ENCODE measurements at regions not wholly inside any gene's neighbourhood (a gene's known extent, or its start where the extent isn't known, plus 50 kb on each side); places are given as distances from the start of the nearest gene placed in this dataset.

DNA sequence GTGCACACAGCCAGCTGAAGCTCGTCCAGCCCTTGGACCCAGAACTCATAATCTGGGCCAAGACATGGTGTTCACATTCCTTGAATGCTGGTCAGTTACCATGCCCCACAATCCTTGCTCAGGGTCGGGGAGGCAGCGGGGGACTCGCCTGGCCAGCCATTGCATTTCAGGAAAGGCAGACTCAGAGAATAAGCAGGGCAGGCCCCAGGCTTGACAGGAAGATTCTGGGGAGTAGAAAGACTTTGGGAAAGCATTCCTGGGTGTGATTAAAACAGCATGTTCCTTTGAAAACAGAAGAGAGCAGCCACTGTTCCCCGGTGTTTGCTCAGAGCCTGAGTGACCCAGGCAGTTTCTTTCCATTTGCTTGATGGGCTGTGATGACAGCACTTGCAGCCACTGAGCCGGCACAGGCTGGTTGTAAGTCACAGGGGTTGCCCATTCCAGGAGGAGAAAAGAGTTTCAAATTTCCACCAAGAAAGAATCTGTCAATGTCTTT lies 473.7 kb downstream of the TYW1 start:
- Histone ChIP-seq H3K27me3 (ENCODE audit: insufficient read depth, low read length) (no peaks in the 10 kb centered on the region), H3K9ac (ENCODE audit: low read length) (no peak overlapping the region), H2AFZ (ENCODE audit: low read depth, low read length) (no peak overlapping the region), H3K4me3 (ENCODE audit: insufficient read depth, low read depth, low read length) (no peak overlapping the region), H3K9me3 (ENCODE audit: insufficient read depth, low read depth, low read length) (peaks cover 5% of the 10 kb centered on the region), H3K4me2 (ENCODE audit: low read length) (no peak overlapping the region), H4K20me1 (ENCODE audit: insufficient read depth, low read length) (no peaks in the 10 kb centered on the region), H3K4me1 (ENCODE audit: insufficient read depth, low read length) (no peaks in the 10 kb centered on the region), H3K36me3 (ENCODE audit: insufficient read depth, low read length) (no peaks in the 10 kb centered on the region), H3K79me2 (ENCODE audit: insufficient read depth, low read length) (no peaks in the 10 kb centered on the region), H3K27ac (ENCODE audit: low read depth, low read length) (no peak overlapping the region)
- FAIRE-seq (no peak), DNase-seq (ENCODE audit: low read depth) (no peak)
- no peak overlapping the region for H3K27ac Mint-ChIP-seq (ENCODE audit: unreplicated experiment)
- H3K9me3 Mint-ChIP-seq (ENCODE audit: unreplicated experiment): peaks cover 4% of the 10 kb centered on the region
- no peaks in the 10 kb centered on the region for H3K36me3 Mint-ChIP-seq (ENCODE audit: low read depth, unreplicated experiment)
- no peaks in the 10 kb centered on the region for H3K4me1 Mint-ChIP-seq (ENCODE audit: low read depth, unreplicated experiment)
- TF ChIP-seq EZH2 (IDR thresholded peaks at IDR 0.05; ENCODE audit: insufficient read depth, low read length): no peak
- TF ChIP-seq, protein P1, sequence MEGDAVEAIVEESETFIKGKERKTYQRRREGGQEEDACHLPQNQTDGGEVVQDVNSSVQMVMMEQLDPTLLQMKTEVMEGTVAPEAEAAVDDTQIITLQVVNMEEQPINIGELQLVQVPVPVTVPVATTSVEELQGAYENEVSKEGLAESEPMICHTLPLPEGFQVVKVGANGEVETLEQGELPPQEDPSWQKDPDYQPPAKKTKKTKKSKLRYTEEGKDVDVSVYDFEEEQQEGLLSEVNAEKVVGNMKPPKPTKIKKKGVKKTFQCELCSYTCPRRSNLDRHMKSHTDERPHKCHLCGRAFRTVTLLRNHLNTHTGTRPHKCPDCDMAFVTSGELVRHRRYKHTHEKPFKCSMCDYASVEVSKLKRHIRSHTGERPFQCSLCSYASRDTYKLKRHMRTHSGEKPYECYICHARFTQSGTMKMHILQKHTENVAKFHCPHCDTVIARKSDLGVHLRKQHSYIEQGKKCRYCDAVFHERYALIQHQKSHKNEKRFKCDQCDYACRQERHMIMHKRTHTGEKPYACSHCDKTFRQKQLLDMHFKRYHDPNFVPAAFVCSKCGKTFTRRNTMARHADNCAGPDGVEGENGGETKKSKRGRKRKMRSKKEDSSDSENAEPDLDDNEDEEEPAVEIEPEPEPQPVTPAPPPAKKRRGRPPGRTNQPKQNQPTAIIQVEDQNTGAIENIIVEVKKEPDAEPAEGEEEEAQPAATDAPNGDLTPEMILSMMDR (IDR thresholded peaks at IDR 0.05; ENCODE audit: insufficient read depth, low read depth, low read length): no peak
- H3K27me3 Mint-ChIP-seq (ENCODE audit: low read depth, unreplicated experiment): no peaks in the 10 kb centered on the region
- no peak overlapping the region for H3K4me3 Mint-ChIP-seq (ENCODE audit: unreplicated experiment)

DNA sequence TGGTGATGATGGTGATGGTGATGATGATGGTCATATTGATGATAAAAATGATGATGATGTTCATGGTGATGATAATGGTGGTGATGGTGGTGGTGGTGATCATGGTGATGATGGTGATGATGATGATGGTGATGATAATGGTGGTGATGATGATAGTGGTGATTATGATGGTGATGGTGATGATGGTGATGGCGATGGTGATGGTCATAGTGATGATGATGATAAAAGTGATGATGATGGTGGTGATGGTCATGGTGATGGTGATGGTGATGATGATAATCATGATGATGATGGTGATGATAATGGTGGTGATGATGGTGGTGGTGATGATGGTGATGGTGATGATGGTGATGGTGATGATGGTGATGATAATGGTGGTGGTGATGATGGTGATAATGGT lies 478.7 kb downstream of the TYW1 start:
- H3K9me3 Mint-ChIP-seq (ENCODE audit: unreplicated experiment): peaks cover 7% of the 10 kb centered on the region
- Histone ChIP-seq H3K79me2 (ENCODE audit: insufficient read depth, low read length) (no peaks in the 10 kb centered on the region), H3K4me1 (ENCODE audit: insufficient read depth, low read length) (no peaks in the 10 kb centered on the region), H4K20me1 (ENCODE audit: insufficient read depth, low read length) (no peaks in the 10 kb centered on the region), H3K27ac (ENCODE audit: low read depth, low read length) (no peak overlapping the region), H3K4me3 (ENCODE audit: insufficient read depth, low read depth, low read length) (no peak overlapping the region), H3K9me3 (ENCODE audit: insufficient read depth, low read depth, low read length) (peaks cover 3% of the 10 kb centered on the region), H2AFZ (ENCODE audit: low read depth, low read length) (no peak overlapping the region), H3K4me2 (ENCODE audit: low read length) (no peak overlapping the region), H3K9ac (ENCODE audit: low read length) (no peak overlapping the region), H3K27me3 (ENCODE audit: insufficient read depth, low read length) (no peaks in the 10 kb centered on the region), H3K36me3 (ENCODE audit: insufficient read depth, low read length) (no peaks in the 10 kb centered on the region)
- H3K4me1 Mint-ChIP-seq (ENCODE audit: low read depth, unreplicated experiment): no peaks in the 10 kb centered on the region
- H3K27me3 Mint-ChIP-seq (ENCODE audit: low read depth, unreplicated experiment): no peaks in the 10 kb centered on the region
- TF ChIP-seq EZH2 (IDR thresholded peaks at IDR 0.05; ENCODE audit: insufficient read depth, low read length): no peak
- TF ChIP-seq, protein P1 (IDR thresholded peaks at IDR 0.05; ENCODE audit: insufficient read depth, low read depth, low read length): no peak
- DNase-seq (ENCODE audit: low read depth) (no peak), FAIRE-seq (no peak)
- no peaks in the 10 kb centered on the region for H3K36me3 Mint-ChIP-seq (ENCODE audit: low read depth, unreplicated experiment)
- H3K27ac Mint-ChIP-seq (ENCODE audit: unreplicated experiment): no peak overlapping the region
- no peak overlapping the region for H3K4me3 Mint-ChIP-seq (ENCODE audit: unreplicated experiment)

DNA sequence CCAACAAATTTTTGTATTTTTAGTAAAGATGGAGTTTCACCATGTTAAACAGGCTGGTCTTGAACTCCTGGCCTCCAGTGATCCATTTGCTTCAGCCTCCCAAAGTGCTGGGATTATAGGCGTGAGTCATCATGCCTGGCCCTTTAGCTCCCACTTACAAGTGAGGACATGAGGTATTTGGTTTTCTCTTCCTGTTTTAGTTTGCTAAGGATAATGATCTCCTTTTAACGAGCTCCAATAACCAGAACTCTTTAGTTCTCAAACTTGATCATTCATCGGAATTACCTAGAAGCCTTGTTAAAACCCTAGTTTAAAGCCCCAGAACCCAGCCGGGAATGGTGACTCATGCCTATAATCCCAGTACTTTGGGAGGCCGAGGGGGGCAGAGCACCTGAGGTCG lies 481.4 kb downstream of the TYW1 start:
- H3K9ac ChIP-seq (ENCODE audit: low read length): no peak overlapping the region
- Mint-ChIP-seq H3K27ac (ENCODE audit: unreplicated experiment) (no peak overlapping the region), H3K27me3 (ENCODE audit: low read depth, unreplicated experiment) (no peaks in the 10 kb centered on the region), H3K36me3 (ENCODE audit: low read depth, unreplicated experiment) (no peaks in the 10 kb centered on the region), H3K4me1 (ENCODE audit: low read depth, unreplicated experiment) (no peaks in the 10 kb centered on the region), H3K9me3 (ENCODE audit: unreplicated experiment) (peaks cover 3% of the 10 kb centered on the region), H3K4me3 (ENCODE audit: unreplicated experiment) (no peak overlapping the region)
- H3K9me3 ChIP-seq (ENCODE audit: insufficient read depth, low read depth, low read length): peaks cover 3% of the 10 kb centered on the region
- H4K20me1 ChIP-seq (ENCODE audit: insufficient read depth, low read length): no peaks in the 10 kb centered on the region
- H3K36me3 ChIP-seq (ENCODE audit: insufficient read depth, low read length): no peaks in the 10 kb centered on the region
- TF ChIP-seq, protein P1 (IDR thresholded peaks at IDR 0.05; ENCODE audit: insufficient read depth, low read depth, low read length): no peak
- TF ChIP-seq EZH2 (IDR thresholded peaks at IDR 0.05; ENCODE audit: insufficient read depth, low read length): no peak
- no peaks in the 10 kb centered on the region for H3K4me1 ChIP-seq (ENCODE audit: insufficient read depth, low read length)
- no peaks in the 10 kb centered on the region for H3K79me2 ChIP-seq (ENCODE audit: insufficient read depth, low read length)
- no peak overlapping the region for H3K27ac ChIP-seq (ENCODE audit: low read depth, low read length)
- no peak overlapping the region for H3K4me2 ChIP-seq (ENCODE audit: low read length)
- H3K4me3 ChIP-seq (ENCODE audit: insufficient read depth, low read depth, low read length): no peak overlapping the region
- no peaks in the 10 kb centered on the region for H3K27me3 ChIP-seq (ENCODE audit: insufficient read depth, low read length)
- no peak overlapping the region for H2AFZ ChIP-seq (ENCODE audit: low read depth, low read length)
- FAIRE-seq (no peak), DNase-seq (ENCODE audit: low read depth) (no peak)

All from astrocyte (in vitro differentiated cells and primary cell).